Lung (tissue), 11 donors: ENCODE measurements at regions not wholly inside any gene's neighbourhood (a gene's known extent, or its start where the extent isn't known, plus 50 kb on each side); places are given as distances from the start of the nearest gene placed in this dataset.

Experiments
- ATAC-seq: fragments of 200-7000 bp; cut with Tn5 transposase; one replicate; pipeline ENCODE4 v1.9.1; 2020; ENCODE audit warnings: moderate number of reproducible peaks; ENCODE audit not compliant: insufficient read depth, low FRiP score
- DNase-seq, 3 donors: peaks; one replicate each; pipeline ENCODE4 v3.0.0-alpha.2; 2013 to 2017
- H3K27ac ChIP-seq, 2 donors: one replicate each; pipeline ENCODE4 v1.5.1; 2013; ENCODE audit warnings: mild to moderate bottlenecking in 2 of 2, moderate library complexity in 2 of 2, control low read depth in 1 of 2, inconsistent platforms in 1 of 2, low read depth in 1 of 2, low read length in 1 of 2
- H3K27me3 ChIP-seq, 3 donors: one replicate each; pipeline ENCODE4 v1.5.1; 2013; ENCODE audit warnings: low read length in 2 of 3; ENCODE audit not compliant: control insufficient read depth in 3 of 3, insufficient read depth in 3 of 3
- H3K36me3 ChIP-seq, 4 donors: one replicate each; pipeline ENCODE4 v1.5.1; 2013; ENCODE audit warnings: low read length in 4 of 4, mild to moderate bottlenecking in 1 of 4, moderate library complexity in 1 of 4; ENCODE audit not compliant: control insufficient read depth in 4 of 4, insufficient read depth in 4 of 4
- H3K4me1 ChIP-seq, 5 donors: one replicate each; pipeline ENCODE4 v1.5.1; 2013; ENCODE audit warnings: low read length in 5 of 5, mild to moderate bottlenecking in 2 of 5, moderate library complexity in 1 of 5; ENCODE audit not compliant: control insufficient read depth in 5 of 5, insufficient read depth in 5 of 5
- H3K4me3 ChIP-seq: one replicate; pipeline ENCODE4 v1.5.1; 2013; ENCODE audit warnings: mild to moderate bottlenecking, control low read depth, moderate library complexity
- H3K9ac ChIP-seq, 2 donors: one replicate each; pipeline ENCODE4 v1.5.1; 2013; ENCODE audit warnings: low read length in 2 of 2, control low read depth in 1 of 2; ENCODE audit not compliant: insufficient read depth in 1 of 2
- H3K9me3 ChIP-seq, 4 donors: one replicate each; pipeline ENCODE4 v1.5.1; 2013; ENCODE audit warnings: low read length in 3 of 4, mild to moderate bottlenecking in 1 of 4, moderate library complexity in 1 of 4; ENCODE audit not compliant: control insufficient read depth in 4 of 4, insufficient read depth in 3 of 4
- WGBS, 2 donors: extraction: QIAGEN DNeasy Blood & Tissue Kit; methylation state at CpG; one replicate each; pipeline ENCODE4 v1.1.7; 2013; 5-methylcytosine and 5-hydroxymethylcytosine counted together
- TF ChIP-seq, protein P1 (sequence below): IDR thresholded peaks from 2 replicates; pipeline ENCODE4 v1.5.1; 2012; ENCODE audit warnings: mild to moderate bottlenecking; ENCODE audit errors: control extremely low read depth, extremely low read depth
- donor health status: control.
- donor health status: control.
- donor health status: Bipolar disorder and iron deficiency.
- donor health status: healthy.
- donor health status: DM: yes; HTN: yes; CAD: no.

DNA sequence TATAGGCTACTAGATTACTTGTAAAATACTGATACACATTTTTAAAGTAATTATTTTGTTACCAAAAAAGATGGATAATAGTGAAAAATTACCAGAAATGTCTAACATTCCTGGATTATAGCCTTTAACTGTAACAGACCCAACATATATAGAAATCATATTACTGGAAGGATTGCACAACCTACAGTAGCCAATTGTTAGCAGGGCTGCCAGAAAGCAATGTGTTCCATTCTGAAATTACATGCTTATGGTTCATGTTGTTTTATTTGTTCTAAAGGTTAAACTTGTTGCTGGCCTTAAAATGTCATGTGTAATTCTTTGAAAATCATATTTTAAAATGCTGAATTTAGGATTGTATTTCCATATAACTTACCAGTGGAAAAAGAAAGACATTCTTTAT, 793.6 kb upstream of the ACVR2A start:
- no peaks in the 10 kb centered on the region for H3K36me3 ChIP-seq
- no peak for ATAC-seq
- peaks cover 0 to 28% (median 6%) of the 10 kb centered on the region in 5 donors for H3K4me1 ChIP-seq
- peaks cover 0 to 7% (median 0%) of the 10 kb centered on the region in 4 donors for H3K9me3 ChIP-seq
- no peak overlapping the region for H3K27ac ChIP-seq
- H3K4me3 ChIP-seq, result no peak overlapping the region
- peak in 2 of 3 donors; percentile 74 to 84 for DNase-seq
- TF ChIP-seq, protein P1, sequence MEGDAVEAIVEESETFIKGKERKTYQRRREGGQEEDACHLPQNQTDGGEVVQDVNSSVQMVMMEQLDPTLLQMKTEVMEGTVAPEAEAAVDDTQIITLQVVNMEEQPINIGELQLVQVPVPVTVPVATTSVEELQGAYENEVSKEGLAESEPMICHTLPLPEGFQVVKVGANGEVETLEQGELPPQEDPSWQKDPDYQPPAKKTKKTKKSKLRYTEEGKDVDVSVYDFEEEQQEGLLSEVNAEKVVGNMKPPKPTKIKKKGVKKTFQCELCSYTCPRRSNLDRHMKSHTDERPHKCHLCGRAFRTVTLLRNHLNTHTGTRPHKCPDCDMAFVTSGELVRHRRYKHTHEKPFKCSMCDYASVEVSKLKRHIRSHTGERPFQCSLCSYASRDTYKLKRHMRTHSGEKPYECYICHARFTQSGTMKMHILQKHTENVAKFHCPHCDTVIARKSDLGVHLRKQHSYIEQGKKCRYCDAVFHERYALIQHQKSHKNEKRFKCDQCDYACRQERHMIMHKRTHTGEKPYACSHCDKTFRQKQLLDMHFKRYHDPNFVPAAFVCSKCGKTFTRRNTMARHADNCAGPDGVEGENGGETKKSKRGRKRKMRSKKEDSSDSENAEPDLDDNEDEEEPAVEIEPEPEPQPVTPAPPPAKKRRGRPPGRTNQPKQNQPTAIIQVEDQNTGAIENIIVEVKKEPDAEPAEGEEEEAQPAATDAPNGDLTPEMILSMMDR, result no peak
- no peaks in the 10 kb centered on the region for H3K27me3 ChIP-seq
- no peak overlapping the region for H3K9ac ChIP-seq

DNA sequence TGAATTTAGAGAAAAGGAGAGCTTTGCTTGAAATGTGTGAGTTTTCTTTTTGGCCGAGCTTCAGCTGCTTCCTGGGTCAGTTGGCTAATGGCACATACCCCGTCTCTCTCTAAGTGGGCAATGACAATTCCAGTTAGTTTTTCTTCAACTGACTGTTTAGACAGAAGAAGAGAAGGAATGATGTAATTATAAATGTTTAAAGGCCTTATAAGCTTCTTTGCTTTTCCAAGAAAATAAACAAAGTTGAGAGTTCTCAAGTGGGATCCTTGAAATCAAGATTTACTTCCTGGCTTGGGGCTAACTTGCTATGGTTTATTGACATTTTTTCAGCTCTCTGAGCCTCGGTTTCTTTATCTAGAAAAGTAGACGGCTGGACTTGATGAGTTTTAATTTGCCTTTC, 794.9 kb upstream of the ACVR2A start:
- Histone ChIP-seq H3K4me3 (no peak overlapping the region), H3K9me3 (peaks cover 0 to 7% (median 0%) of the 10 kb centered on the region in 4 donors), H3K27me3 (no peaks in the 10 kb centered on the region), H3K9ac (no peak overlapping the region), H3K27ac (no peak overlapping the region), H3K36me3 (no peaks in the 10 kb centered on the region), H3K4me1 (peaks cover 0 to 28% (median 6%) of the 10 kb centered on the region in 5 donors)
- DNase-seq (peak; percentile 28 to 86 (median 72)), ATAC-seq (peak; percentile 61)
- 42 to 70% methylated on average over 4 of the region's 4 CpGs for WGBS, 2 donors
- TF ChIP-seq, protein P1, result no peak

DNA sequence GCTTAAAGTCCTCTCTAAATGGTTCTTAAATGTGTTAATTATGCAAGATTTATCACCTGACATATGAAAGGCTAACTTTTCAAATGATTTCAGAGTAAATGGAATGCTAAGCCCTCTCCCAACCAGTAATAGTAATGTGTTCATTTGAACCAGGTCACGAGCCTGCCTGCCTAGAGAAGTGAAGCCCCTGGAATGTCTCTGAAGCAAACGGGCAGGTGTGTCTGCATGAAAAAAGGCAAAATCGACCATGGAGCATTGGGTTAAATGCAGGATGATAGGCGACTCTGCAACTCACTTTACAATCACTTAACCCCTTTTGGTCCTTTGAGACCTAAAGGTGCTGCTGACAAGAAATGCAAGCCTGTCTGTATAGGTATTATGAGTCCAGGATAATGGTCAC, 798.4 kb upstream of the ACVR2A start:
- no peaks in the 10 kb centered on the region for H3K36me3 ChIP-seq
- ATAC-seq, result no peak
- 62 to 73% methylated on average over 4 of the region's 4 CpGs for WGBS, 2 donors
- peaks cover 0 to 20% (median 4%) of the 10 kb centered on the region in 5 donors for H3K4me1 ChIP-seq
- H3K9me3 ChIP-seq, result no peaks in the 10 kb centered on the region
- DNase-seq, result no peak
- no peak overlapping the region for H3K27ac ChIP-seq
- no peak overlapping the region for H3K4me3 ChIP-seq
- no peak overlapping the region for H3K9ac ChIP-seq
- TF ChIP-seq, protein P1, result no peak
- no peaks in the 10 kb centered on the region for H3K27me3 ChIP-seq

DNA sequence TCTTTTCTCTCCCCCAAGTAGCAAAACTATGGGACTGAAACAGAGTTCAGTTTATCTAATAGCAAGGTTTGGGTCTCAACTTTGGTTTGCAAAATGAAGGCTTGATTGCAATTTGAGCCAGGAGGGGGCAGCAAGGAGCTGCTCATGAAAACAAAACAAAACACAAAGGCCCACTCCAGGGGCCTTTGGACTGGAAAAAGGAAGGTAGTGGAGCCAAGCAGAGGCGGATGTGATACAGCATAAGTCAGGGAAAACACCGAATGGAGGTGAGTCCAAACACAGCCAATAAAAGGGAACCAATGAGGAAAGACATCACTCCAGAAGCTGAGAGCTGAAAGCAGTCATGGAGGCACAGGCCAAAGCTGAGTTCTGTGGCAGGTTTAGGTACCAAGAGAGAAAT, 799.7 kb upstream of the ACVR2A start:
- TF ChIP-seq, protein P1, result peak; percentile 10
- H3K4me3 ChIP-seq, result no peak overlapping the region
- no peak for ATAC-seq
- peaks cover 0 to 10% (median 4%) of the 10 kb centered on the region in 5 donors for H3K4me1 ChIP-seq
- peak; percentile 33 to 51 (median 41) for DNase-seq
- no peak overlapping the region for H3K9ac ChIP-seq
- H3K27ac ChIP-seq, result no peak overlapping the region
- WGBS, 2 donors, result 31 to 37% methylated on average over 2 of the region's 2 CpGs
- no peaks in the 10 kb centered on the region for H3K27me3 ChIP-seq
- H3K9me3 ChIP-seq, result no peaks in the 10 kb centered on the region
- no peaks in the 10 kb centered on the region for H3K36me3 ChIP-seq
